ENCODE measurements at regions not wholly inside any gene's neighbourhood (a gene's known extent, or its start where the extent isn't known, plus 50 kb on each side); places are given as distances from the start of the nearest gene placed in this dataset.

- WGBS (ENCODE audit: insufficient coverage) = 93% methylated on average over 3 of the region's 6 CpGs
- Histone ChIP-seq H3K27me3 (replicated peaks in 2 of 5; ENCODE audit: control insufficient read depth in 4 of 5, insufficient read depth in 5 of 5, low read length in 4 of 5) (peaks cover 0 to 7% (median 0%) of the 10 kb centered on the region in 5 experiments), H3K4me1 (ENCODE audit: control extremely low read depth in 1 of 4, control insufficient read depth in 4 of 4, insufficient read depth in 4 of 4, low read length in 3 of 4) (peaks cover 0 to 11% (median 6%) of the 10 kb centered on the region in 4 experiments), H3K27ac (ENCODE audit: insufficient read depth in 1 of 2, low read depth in 1 of 2, low read length in 2 of 2, poor library complexity in 1 of 2, severe bottlenecking in 2 of 2) (no peak overlapping the region), H3K4me3 (ENCODE audit: control insufficient read depth in 1 of 7, extremely low read depth in 1 of 7, insufficient read depth in 4 of 7, low read depth in 2 of 7, low read length in 6 of 7) (no peak overlapping the region), H3K9me3 (ENCODE audit: control extremely low read depth in 1 of 5, control insufficient read depth in 4 of 5, insufficient read depth in 2 of 5, low read depth in 1 of 5, low read length in 4 of 5) (no peaks in the 10 kb centered on the region), H3K36me3 (ENCODE audit: control insufficient read depth in 4 of 4, insufficient read depth in 4 of 4, low read length in 3 of 4) (no peaks in the 10 kb centered on the region)
- POLR2A ChIA-PET = no interaction called here
- CTCF ChIA-PET = interaction anchor here (1.2 kb wide), 1 partner anchor 14 kb away, joined by 3 read pairs; no protein-coding TSS in a partner anchor
- DNase-seq = no peak
Observed at GRCh38 chr6:166687879-166688205, 60.8 kb upstream of the RPS6KA2 start.

- CTCF ChIA-PET = interaction anchor here (1.2 kb wide), 2 partner anchors 9 to 14 kb away, joined by 3 read pairs; no protein-coding TSS in a partner anchor
- 95% methylated on average over 20 of the region's 21 CpGs for WGBS (ENCODE audit: insufficient coverage)
- no peaks in the 10 kb centered on the region for H3K36me3 ChIP-seq (ENCODE audit: control insufficient read depth in 4 of 4, insufficient read depth in 4 of 4, low read length in 3 of 4)
- H3K27ac ChIP-seq (ENCODE audit: insufficient read depth in 1 of 2, low read depth in 1 of 2, low read length in 2 of 2, poor library complexity in 1 of 2, severe bottlenecking in 2 of 2) = no peak overlapping the region
- H3K27me3 ChIP-seq (replicated peaks in 2 of 5; ENCODE audit: control insufficient read depth in 4 of 5, insufficient read depth in 5 of 5, low read length in 4 of 5) = peaks cover 0 to 9% (median 0%) of the 10 kb centered on the region in 5 experiments
- DNase-seq = no peak
- H3K4me1 ChIP-seq (ENCODE audit: control extremely low read depth in 1 of 4, control insufficient read depth in 4 of 4, insufficient read depth in 4 of 4, low read length in 3 of 4) = peaks cover 0 to 11% (median 6%) of the 10 kb centered on the region in 4 experiments
- H3K4me3 ChIP-seq (ENCODE audit: control insufficient read depth in 1 of 7, extremely low read depth in 1 of 7, insufficient read depth in 4 of 7, low read depth in 2 of 7, low read length in 6 of 7) = no peak overlapping the region
- POLR2A ChIA-PET = no interaction called here
- no peaks in the 10 kb centered on the region for H3K9me3 ChIP-seq (ENCODE audit: control extremely low read depth in 1 of 5, control insufficient read depth in 4 of 5, insufficient read depth in 2 of 5, low read depth in 1 of 5, low read length in 4 of 5)
Observed at GRCh38 chr6:166687070-166687878, 60.2 kb upstream of the RPS6KA2 start.

GRCh38 chr6:166686317-166686716 is 59.3 kb upstream of the RPS6KA2 start:
- Histone ChIP-seq H3K9me3 (ENCODE audit: control extremely low read depth in 1 of 5, control insufficient read depth in 4 of 5, insufficient read depth in 2 of 5, low read depth in 1 of 5, low read length in 4 of 5) (no peaks in the 10 kb centered on the region), H3K36me3 (ENCODE audit: control insufficient read depth in 4 of 4, insufficient read depth in 4 of 4, low read length in 3 of 4) (no peaks in the 10 kb centered on the region), H3K4me1 (ENCODE audit: control extremely low read depth in 1 of 4, control insufficient read depth in 4 of 4, insufficient read depth in 4 of 4, low read length in 3 of 4) (peaks cover 0 to 2% (median 1%) of the 10 kb centered on the region in 4 experiments), H3K4me3 (ENCODE audit: control insufficient read depth in 1 of 7, extremely low read depth in 1 of 7, insufficient read depth in 4 of 7, low read depth in 2 of 7, low read length in 6 of 7) (no peak overlapping the region), H3K27me3 (replicated peaks in 2 of 5; ENCODE audit: control insufficient read depth in 4 of 5, insufficient read depth in 5 of 5, low read length in 4 of 5) (peaks cover 0 to 9% (median 0%) of the 10 kb centered on the region in 5 experiments), H3K27ac (ENCODE audit: insufficient read depth in 1 of 2, low read depth in 1 of 2, low read length in 2 of 2, poor library complexity in 1 of 2, severe bottlenecking in 2 of 2) (no peak overlapping the region)
- 93% methylated on average over 2 of the region's 2 CpGs for WGBS (ENCODE audit: insufficient coverage)
- ChIA-PET POLR2A (interaction anchor here (0.7 kb wide), 1 partner anchor 44 kb away, joined by 3 read pairs; no protein-coding TSS in a partner anchor), CTCF (interaction anchor here (1.2 kb wide), 1 partner anchor 10 kb away, joined by 3 read pairs; no protein-coding TSS in a partner anchor)
- DNase-seq = no peak

- Histone ChIP-seq H3K4me3 (ENCODE audit: control insufficient read depth in 1 of 7, extremely low read depth in 1 of 7, insufficient read depth in 4 of 7, low read depth in 2 of 7, low read length in 6 of 7) (no peak overlapping the region), H3K36me3 (ENCODE audit: control insufficient read depth in 4 of 4, insufficient read depth in 4 of 4, low read length in 3 of 4) (no peaks in the 10 kb centered on the region), H3K9me3 (ENCODE audit: control extremely low read depth in 1 of 5, control insufficient read depth in 4 of 5, insufficient read depth in 2 of 5, low read depth in 1 of 5, low read length in 4 of 5) (no peaks in the 10 kb centered on the region), H3K27ac (ENCODE audit: insufficient read depth in 1 of 2, low read depth in 1 of 2, low read length in 2 of 2, poor library complexity in 1 of 2, severe bottlenecking in 2 of 2) (no peak overlapping the region), H3K4me1 (ENCODE audit: control extremely low read depth in 1 of 4, control insufficient read depth in 4 of 4, insufficient read depth in 4 of 4, low read length in 3 of 4) (no peaks in the 10 kb centered on the region), H3K27me3 (replicated peaks in 2 of 5; ENCODE audit: control insufficient read depth in 4 of 5, insufficient read depth in 5 of 5, low read length in 4 of 5) (peaks cover 0 to 9% (median 3%) of the 10 kb centered on the region in 5 experiments)
- ChIA-PET POLR2A (interaction anchor here (0.5 kb wide), 1 partner anchor 252 kb away, joined by 3 read pairs; no protein-coding TSS in a partner anchor), CTCF (interaction anchor here (0.9 kb wide), 1 partner anchor 34 kb away, joined by 4 read pairs; no protein-coding TSS in a partner anchor)
- DNase-seq = no peak
- 86% methylated on average over 8 of the region's 8 CpGs for WGBS (ENCODE audit: insufficient coverage)
Observed at GRCh38 chr6:166684866-166685265, 57.8 kb upstream of the RPS6KA2 start.

GRCh38 chr6:166684170-166684569 is 57.1 kb upstream of the RPS6KA2 start:
- H3K9me3 ChIP-seq (ENCODE audit: control extremely low read depth in 1 of 5, control insufficient read depth in 4 of 5, insufficient read depth in 2 of 5, low read depth in 1 of 5, low read length in 4 of 5) = no peaks in the 10 kb centered on the region
- POLR2A ChIA-PET = no interaction called here
- WGBS (ENCODE audit: insufficient coverage) = 96% methylated on average over 4 of the region's 4 CpGs
- CTCF ChIA-PET = interaction anchor here (0.9 kb wide), 1 partner anchor 35 kb away, joined by 4 read pairs; no protein-coding TSS in a partner anchor
- DNase-seq = no peak
- H3K4me1 ChIP-seq (ENCODE audit: control extremely low read depth in 1 of 4, control insufficient read depth in 4 of 4, insufficient read depth in 4 of 4, low read length in 3 of 4) = no peaks in the 10 kb centered on the region
- H3K4me3 ChIP-seq (ENCODE audit: control insufficient read depth in 1 of 7, extremely low read depth in 1 of 7, insufficient read depth in 4 of 7, low read depth in 2 of 7, low read length in 6 of 7) = no peak overlapping the region
- peaks cover 0 to 8% (median 3%) of the 10 kb centered on the region in 5 experiments for H3K27me3 ChIP-seq (replicated peaks in 2 of 5; ENCODE audit: control insufficient read depth in 4 of 5, insufficient read depth in 5 of 5, low read length in 4 of 5)
- H3K36me3 ChIP-seq (ENCODE audit: control insufficient read depth in 4 of 4, insufficient read depth in 4 of 4, low read length in 3 of 4) = no peaks in the 10 kb centered on the region
- no peak overlapping the region for H3K27ac ChIP-seq (ENCODE audit: insufficient read depth in 1 of 2, low read depth in 1 of 2, low read length in 2 of 2, poor library complexity in 1 of 2, severe bottlenecking in 2 of 2)

- Histone ChIP-seq H3K36me3 (ENCODE audit: control insufficient read depth in 4 of 4, insufficient read depth in 4 of 4, low read length in 3 of 4) (no peaks in the 10 kb centered on the region), H3K27me3 (replicated peaks in 2 of 5; ENCODE audit: control insufficient read depth in 4 of 5, insufficient read depth in 5 of 5, low read length in 4 of 5) (peaks cover 0 to 8% (median 3%) of the 10 kb centered on the region in 5 experiments), H3K9me3 (ENCODE audit: control extremely low read depth in 1 of 5, control insufficient read depth in 4 of 5, insufficient read depth in 2 of 5, low read depth in 1 of 5, low read length in 4 of 5) (no peaks in the 10 kb centered on the region), H3K27ac (ENCODE audit: insufficient read depth in 1 of 2, low read depth in 1 of 2, low read length in 2 of 2, poor library complexity in 1 of 2, severe bottlenecking in 2 of 2) (no peak overlapping the region), H3K4me3 (ENCODE audit: control insufficient read depth in 1 of 7, extremely low read depth in 1 of 7, insufficient read depth in 4 of 7, low read depth in 2 of 7, low read length in 6 of 7) (no peak overlapping the region), H3K4me1 (ENCODE audit: control extremely low read depth in 1 of 4, control insufficient read depth in 4 of 4, insufficient read depth in 4 of 4, low read length in 3 of 4) (no peaks in the 10 kb centered on the region)
- 94% methylated on average over 10 of the region's 10 CpGs for WGBS (ENCODE audit: insufficient coverage)
- DNase-seq = no peak
- ChIA-PET CTCF (interaction anchor here (1.5 kb wide), 1 partner anchor 10 kb away, joined by 6 read pairs; no protein-coding TSS in a partner anchor), POLR2A (no interaction called here)
Observed at GRCh38 chr6:166683477-166683876, 56.4 kb upstream of the RPS6KA2 start.

- Histone ChIP-seq H3K27me3 (replicated peaks in 2 of 5; ENCODE audit: control insufficient read depth in 4 of 5, insufficient read depth in 5 of 5, low read length in 4 of 5) (peaks cover 0 to 29% (median 7%) of the 10 kb centered on the region in 5 experiments), H3K36me3 (ENCODE audit: control insufficient read depth in 4 of 4, insufficient read depth in 4 of 4, low read length in 3 of 4) (no peaks in the 10 kb centered on the region), H3K4me1 (ENCODE audit: control extremely low read depth in 1 of 4, control insufficient read depth in 4 of 4, insufficient read depth in 4 of 4, low read length in 3 of 4) (no peaks in the 10 kb centered on the region), H3K9me3 (ENCODE audit: control extremely low read depth in 1 of 5, control insufficient read depth in 4 of 5, insufficient read depth in 2 of 5, low read depth in 1 of 5, low read length in 4 of 5) (no peaks in the 10 kb centered on the region), H3K4me3 (ENCODE audit: control insufficient read depth in 1 of 7, extremely low read depth in 1 of 7, insufficient read depth in 4 of 7, low read depth in 2 of 7, low read length in 6 of 7) (no peak overlapping the region), H3K27ac (ENCODE audit: insufficient read depth in 1 of 2, low read depth in 1 of 2, low read length in 2 of 2, poor library complexity in 1 of 2, severe bottlenecking in 2 of 2) (no peak overlapping the region)
- DNase-seq = no peak
- 98% methylated on average over 21 of the region's 31 CpGs for WGBS (ENCODE audit: insufficient coverage)
- POLR2A ChIA-PET = interaction anchor here (0.6 kb wide), 1 partner anchor 400 kb away, joined by 3 read pairs; no protein-coding TSS in a partner anchor
- CTCF ChIA-PET = interaction anchor here (2.0 kb wide), 1 partner anchor 8 kb away, joined by 5 read pairs; no protein-coding TSS in a partner anchor
Observed at GRCh38 chr6:166679566-166679965, 52.5 kb upstream of the RPS6KA2 start.
